ENCODE measurements at regions not wholly inside any gene's neighbourhood (a gene's known extent, or its start where the extent isn't known, plus 50 kb on each side); places are given as distances from the start of the nearest gene placed in this dataset.

DNA sequence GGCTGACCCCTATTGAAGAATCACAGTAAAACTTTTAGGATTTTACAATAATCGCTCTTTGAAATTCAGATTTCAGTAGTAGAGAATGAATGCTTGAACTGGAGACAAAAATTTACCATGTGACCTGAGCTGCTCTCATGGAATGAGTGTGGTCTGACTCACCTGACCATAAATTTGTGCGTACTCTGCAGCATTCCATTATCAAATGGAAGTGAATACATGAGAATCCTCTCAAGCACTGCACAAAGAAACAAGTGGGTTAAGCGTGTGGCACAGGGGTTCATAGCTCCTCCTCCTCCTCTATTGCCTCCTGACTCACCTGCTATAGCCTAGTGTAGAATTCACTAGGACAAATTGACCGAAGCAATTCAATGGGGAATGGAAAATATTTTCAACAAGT lies 269.8 kb upstream of the CDH9 start:
- no peak overlapping the region for H3K27ac ChIP-seq
- no peaks in the 10 kb centered on the region for H3K27me3 ChIP-seq
- no peaks in the 10 kb centered on the region for H3K9me3 ChIP-seq
- no peaks in the 10 kb centered on the region for H3K36me3 ChIP-seq
- intact Hi-C loops (cut with DNase I), result no loop called here
- 77 to 87% (median 81%) methylated on average over 4 of the region's 4 CpGs for WGBS, 3 donors
- no peak for TF ChIP-seq POLR2A (IDR thresholded peaks at IDR 0.05)
- no peaks in the 10 kb centered on the region for H3K4me1 ChIP-seq (ENCODE audit: insufficient read depth)
- no peak for DNase-seq
- no peak overlapping the region for H3K4me3 ChIP-seq

DNA sequence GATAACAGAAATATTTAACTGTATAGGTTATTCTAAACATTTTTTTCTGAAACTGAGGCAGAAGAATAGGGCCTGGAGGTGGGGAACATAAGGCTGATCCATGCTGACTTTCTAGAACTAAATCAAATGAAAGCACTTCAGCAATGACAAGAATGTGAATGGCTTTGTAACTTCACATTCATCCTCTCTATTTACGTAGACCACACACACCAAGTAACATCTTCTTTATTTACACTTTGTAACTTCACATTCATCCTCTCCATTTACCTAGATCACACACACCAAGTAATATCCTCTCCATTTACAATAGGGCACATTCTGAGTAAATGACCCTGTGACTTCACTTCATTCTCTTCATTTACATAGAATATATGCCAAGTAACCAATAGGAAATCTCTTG lies 251.8 kb upstream of the CDH9 start:
- Histone ChIP-seq H3K36me3 (no peaks in the 10 kb centered on the region), H3K27me3 (no peaks in the 10 kb centered on the region), H3K4me1 (ENCODE audit: insufficient read depth) (no peaks in the 10 kb centered on the region), H3K27ac (no peak overlapping the region), H3K4me3 (no peak overlapping the region), H3K9me3 (no peaks in the 10 kb centered on the region)
- intact Hi-C loops (cut with DNase I), result no loop called here
- DNase-seq, result no peak
- WGBS, 3 donors, result 71 to 91% (median 77%) methylated on average over 1 of the region's 1 CpG
- TF ChIP-seq, protein P1, sequence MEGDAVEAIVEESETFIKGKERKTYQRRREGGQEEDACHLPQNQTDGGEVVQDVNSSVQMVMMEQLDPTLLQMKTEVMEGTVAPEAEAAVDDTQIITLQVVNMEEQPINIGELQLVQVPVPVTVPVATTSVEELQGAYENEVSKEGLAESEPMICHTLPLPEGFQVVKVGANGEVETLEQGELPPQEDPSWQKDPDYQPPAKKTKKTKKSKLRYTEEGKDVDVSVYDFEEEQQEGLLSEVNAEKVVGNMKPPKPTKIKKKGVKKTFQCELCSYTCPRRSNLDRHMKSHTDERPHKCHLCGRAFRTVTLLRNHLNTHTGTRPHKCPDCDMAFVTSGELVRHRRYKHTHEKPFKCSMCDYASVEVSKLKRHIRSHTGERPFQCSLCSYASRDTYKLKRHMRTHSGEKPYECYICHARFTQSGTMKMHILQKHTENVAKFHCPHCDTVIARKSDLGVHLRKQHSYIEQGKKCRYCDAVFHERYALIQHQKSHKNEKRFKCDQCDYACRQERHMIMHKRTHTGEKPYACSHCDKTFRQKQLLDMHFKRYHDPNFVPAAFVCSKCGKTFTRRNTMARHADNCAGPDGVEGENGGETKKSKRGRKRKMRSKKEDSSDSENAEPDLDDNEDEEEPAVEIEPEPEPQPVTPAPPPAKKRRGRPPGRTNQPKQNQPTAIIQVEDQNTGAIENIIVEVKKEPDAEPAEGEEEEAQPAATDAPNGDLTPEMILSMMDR (IDR thresholded peaks at IDR 0.05), result no peak
- no peak for TF ChIP-seq POLR2A (IDR thresholded peaks at IDR 0.05)

DNA sequence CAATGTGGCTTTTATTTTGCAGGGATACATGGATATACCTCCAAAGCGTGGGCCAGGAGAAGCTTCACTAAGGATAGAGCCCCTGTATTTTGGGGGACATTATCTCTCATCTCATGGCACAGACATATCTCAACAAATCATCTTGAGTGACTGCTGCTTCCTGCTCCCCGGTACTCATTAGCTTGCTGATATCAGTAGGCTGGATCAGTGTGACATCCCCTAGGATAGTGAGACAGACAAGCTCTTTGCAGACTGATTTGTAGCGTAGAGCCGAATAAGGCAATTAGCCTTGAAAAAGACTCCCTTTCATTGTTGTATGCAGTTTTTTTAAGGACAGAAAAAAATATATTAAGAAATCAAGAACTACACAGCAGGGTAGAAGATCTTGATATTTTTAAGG lies 237.7 kb upstream of the CDH9 start:
- WGBS, 3 donors, result 69 to 79% (median 70%) methylated on average over 4 of the region's 4 CpGs
- no peak overlapping the region for H3K4me3 ChIP-seq

DNA sequence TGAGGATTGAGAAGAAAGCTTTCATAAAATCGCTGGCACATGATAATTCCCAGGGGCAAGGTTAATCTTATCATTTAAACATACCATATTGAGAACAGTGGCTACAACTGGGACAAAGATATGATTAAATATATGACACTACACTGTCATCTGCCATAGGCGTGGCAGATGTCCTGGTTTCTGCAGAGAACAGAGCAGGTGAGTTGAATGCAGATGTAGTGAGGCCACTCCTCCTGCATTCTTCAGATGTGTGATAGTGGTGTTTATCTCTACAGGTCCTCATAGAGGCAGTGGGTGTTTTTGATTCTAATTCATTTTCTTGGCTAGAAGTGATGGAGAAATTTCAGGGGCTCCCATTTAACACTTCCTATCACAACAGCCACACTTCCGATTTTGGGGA lies 237.0 kb upstream of the CDH9 start:
- intact Hi-C loops (cut with DNase I), result no loop called here

More for the DNA sequence above, 237.7 kb upstream of the CDH9 start:
- Histone ChIP-seq H3K27me3 (no peaks in the 10 kb centered on the region), H3K4me1 (ENCODE audit: insufficient read depth) (no peaks in the 10 kb centered on the region), H3K9me3 (no peaks in the 10 kb centered on the region), H3K36me3 (no peaks in the 10 kb centered on the region), H3K27ac (no peak overlapping the region)
- DNase-seq, result no peak
- no peak for TF ChIP-seq EP300 (IDR thresholded peaks at IDR 0.05)
- TF ChIP-seq POLR2A (IDR thresholded peaks at IDR 0.05), result no peak
- TF ChIP-seq, protein P1 (IDR thresholded peaks at IDR 0.05), result no peak
- intact Hi-C loops (cut with DNase I), result no loop called here

DNA sequence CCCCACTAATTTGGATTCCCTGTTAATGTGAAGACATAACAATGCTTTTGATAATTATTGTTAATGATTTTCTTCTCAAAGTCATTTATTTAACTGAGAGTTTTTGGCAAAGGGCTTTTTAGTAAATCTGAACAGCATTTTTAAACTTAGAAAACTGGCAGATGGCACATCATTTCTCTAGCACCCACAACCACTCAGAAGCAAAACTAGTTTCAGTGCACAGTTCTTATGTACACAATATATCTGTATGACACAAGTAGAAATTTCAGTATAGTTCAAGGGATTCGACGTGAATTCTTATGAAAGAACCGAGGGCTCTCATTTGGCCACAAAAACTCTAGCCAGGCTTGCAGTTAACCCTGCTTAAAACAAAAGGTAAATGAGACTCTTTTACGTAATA lies 231.4 kb upstream of the CDH9 start:
- H3K9me3 ChIP-seq, result no peaks in the 10 kb centered on the region
- H3K4me1 ChIP-seq (ENCODE audit: insufficient read depth), result no peaks in the 10 kb centered on the region
- H3K27me3 ChIP-seq, result no peaks in the 10 kb centered on the region
- TF ChIP-seq POLR2A (IDR thresholded peaks at IDR 0.05) (no peak), EP300 (IDR thresholded peaks at IDR 0.05) (no peak)
- TF ChIP-seq, protein P1 (IDR thresholded peaks at IDR 0.05), result no peak
- no peak overlapping the region for H3K27ac ChIP-seq
- no peaks in the 10 kb centered on the region for H3K36me3 ChIP-seq
- DNase-seq, result no peak
- H3K4me3 ChIP-seq, result no peak overlapping the region
- WGBS, 3 donors, result 85 to 87% (median 86%) methylated on average over 4 of the region's 4 CpGs
- intact Hi-C loops (cut with DNase I), result no loop called here

More for the DNA sequence above, 237.0 kb upstream of the CDH9 start:
- Histone ChIP-seq H3K27me3 (no peaks in the 10 kb centered on the region), H3K4me1 (ENCODE audit: insufficient read depth) (no peaks in the 10 kb centered on the region), H3K4me3 (no peak overlapping the region), H3K36me3 (no peaks in the 10 kb centered on the region), H3K27ac (no peak overlapping the region), H3K9me3 (no peaks in the 10 kb centered on the region)
- TF ChIP-seq EP300 (IDR thresholded peaks at IDR 0.05), result no peak
- TF ChIP-seq POLR2A (IDR thresholded peaks at IDR 0.05), result no peak
- TF ChIP-seq, protein P1 (IDR thresholded peaks at IDR 0.05), result no peak
- no peak for DNase-seq
- 79 to 90% (median 84%) methylated on average over 3 of the region's 3 CpGs for WGBS, 3 donors

Data from ovary (tissue), 7 donors.